H1 (cell line): ENCODE measurements at regions not wholly inside any gene's neighbourhood (a gene's known extent, or its start where the extent isn't known, plus 50 kb on each side); places are given as distances from the start of the nearest gene placed in this dataset.

Source experiments
- CEBPB ChIP-seq: IDR thresholded peaks from 2 replicates; pipeline ENCODE4 v1.6.1; 2012; ENCODE audit warnings: low read depth, low read length
- CHD1 ChIP-seq: IDR thresholded peaks from 2 replicates; pipeline ENCODE4 v1.6.1; 2012; ENCODE audit warnings: low read depth, low read length, improper control_type of control experiment
- CHD2 ChIP-seq: IDR thresholded peaks from 2 replicates; pipeline ENCODE4 v1.6.1; 2012; ENCODE audit warnings: low read length, improper control_type of control experiment
- CTCF ChIP-seq, 3 experiments: IDR thresholded peaks; 1 replicate in 2 of 3; 2 replicates in 1 of 3; pipeline versions ENCODE4 v1.5.1 to v1.6.1; 2011; ENCODE audit warnings: low read length in 3 of 3, mild to moderate bottlenecking in 3 of 3, inconsistent platforms in 2 of 3, low read depth in 1 of 3, moderate library complexity in 1 of 3; ENCODE audit not compliant: insufficient read depth in 1 of 3; ENCODE audit errors: control extremely low read depth in 1 of 3
- GTF2F1 ChIP-seq: IDR thresholded peaks from 2 replicates; pipeline ENCODE4 v1.6.1; 2012; ENCODE audit warnings: low read depth, low read length, improper control_type of control experiment, borderline replicate concordance
- HDAC2 ChIP-seq, 2 experiments: fragments of 300-600 bp in 1 of 2; sonication (generic) in 1 of 2; IDR thresholded peaks; 2 replicates each; pipeline ENCODE4 v1.6.1; 2011 to 2012; ENCODE audit warnings: low read depth in 2 of 2, low read length in 2 of 2, mild to moderate bottlenecking in 2 of 2, moderate library complexity in 2 of 2, borderline replicate concordance in 1 of 2, inconsistent platforms in 1 of 2
- JUN ChIP-seq: IDR thresholded peaks from 2 replicates; pipeline ENCODE4 v1.6.1; 2011; ENCODE audit warnings: low read depth, mild to moderate bottlenecking, improper control_type of control experiment, low read length
- KDM4A ChIP-seq: IDR thresholded peaks from one replicate; pipeline ENCODE4 v1.7.1; 2012; ENCODE audit warnings: low read depth, mild to moderate bottlenecking, moderate library complexity, low read length, inconsistent platforms; ENCODE audit not compliant: severe bottlenecking
- POLR2A ChIP-seq, 2 experiments: IDR thresholded peaks; 1 replicate in 1 of 2; 2 replicates in 1 of 2; pipeline ENCODE4 v1.6.1; 2011; ENCODE audit warnings: low read depth in 2 of 2, low read length in 2 of 2, mild to moderate bottlenecking in 2 of 2; ENCODE audit errors: control extremely low read depth in 1 of 2
- SUZ12 ChIP-seq: fragments of 200-600 bp; sonication (generic); IDR thresholded peaks from 2 replicates; pipeline ENCODE4 v1.6.1; 2012; ENCODE audit warnings: mild to moderate bottlenecking, inconsistent platforms, low read length, moderate library complexity, mixed read lengths
- TEAD4 ChIP-seq: IDR thresholded peaks from 2 replicates; pipeline ENCODE4 v1.6.1; 2012; ENCODE audit warnings: low read depth, low read length, inconsistent platforms, mixed read lengths
- YY1 ChIP-seq: IDR thresholded peaks from 2 replicates; pipeline ENCODE4 v1.6.1; 2011; ENCODE audit warnings: low read depth, mild to moderate bottlenecking, low read length

- TF ChIP-seq SUZ12 (no peak), JUN (no peak), HDAC2 (IDR thresholded peaks at IDR 0.05; ENCODE audit: borderline replicate concordance in 1 of 2, low read depth in 2 of 2, low read length in 2 of 2) (no peak), CHD2 (no peak), KDM4A (no peak), CTCF (IDR thresholded peaks at IDR 0.05; ENCODE audit: control extremely low read depth in 1 of 3, insufficient read depth in 1 of 3, low read depth in 1 of 3, low read length in 3 of 3) (no peak), CEBPB (no peak), TEAD4 (no peak), GTF2F1 (no peak), YY1 (no peak), CHD1 (no peak), POLR2A (IDR thresholded peaks at IDR 0.05; ENCODE audit: control extremely low read depth in 1 of 2, low read depth in 2 of 2, low read length in 2 of 2) (no peak)
Measured at GRCh38 chr15:26098801-26099200, 235.7 kb upstream of the ATP10A start.
